Fibroblast of mammary gland (primary cell): ENCODE measurements at regions not wholly inside any gene's neighbourhood (a gene's known extent, or its start where the extent isn't known, plus 50 kb on each side); places are given as distances from the start of the nearest gene placed in this dataset.
"Not testable (repeated sequence)": the region's sequence is repeated elsewhere in the genome, so short reads cannot be mapped to it uniquely, and the experiment has no call there.

Experiments
- DNase-seq: peaks from one replicate; pipeline ENCODE4 v3.0.0-alpha.2; 2010; ENCODE audit warnings: low read depth
- H3K4me3 ChIP-seq: 2 replicates; pipeline ENCODE4 v1.5.1; 2011; ENCODE audit warnings: low read depth, mild to moderate bottlenecking, low read length, moderate library complexity; ENCODE audit not compliant: control insufficient read depth
- TF ChIP-seq, protein P1 (sequence below): conservative IDR thresholded peaks from 2 replicates; pipeline ENCODE4 v1.5.1; 2011; ENCODE audit warnings: low read depth, low read length, inconsistent platforms; ENCODE audit not compliant: control insufficient read depth, insufficient read depth

GRCh38 chr4:186979961-186980745 is 256.5 kb upstream of the FAT1 start:
- TF ChIP-seq, protein P1, sequence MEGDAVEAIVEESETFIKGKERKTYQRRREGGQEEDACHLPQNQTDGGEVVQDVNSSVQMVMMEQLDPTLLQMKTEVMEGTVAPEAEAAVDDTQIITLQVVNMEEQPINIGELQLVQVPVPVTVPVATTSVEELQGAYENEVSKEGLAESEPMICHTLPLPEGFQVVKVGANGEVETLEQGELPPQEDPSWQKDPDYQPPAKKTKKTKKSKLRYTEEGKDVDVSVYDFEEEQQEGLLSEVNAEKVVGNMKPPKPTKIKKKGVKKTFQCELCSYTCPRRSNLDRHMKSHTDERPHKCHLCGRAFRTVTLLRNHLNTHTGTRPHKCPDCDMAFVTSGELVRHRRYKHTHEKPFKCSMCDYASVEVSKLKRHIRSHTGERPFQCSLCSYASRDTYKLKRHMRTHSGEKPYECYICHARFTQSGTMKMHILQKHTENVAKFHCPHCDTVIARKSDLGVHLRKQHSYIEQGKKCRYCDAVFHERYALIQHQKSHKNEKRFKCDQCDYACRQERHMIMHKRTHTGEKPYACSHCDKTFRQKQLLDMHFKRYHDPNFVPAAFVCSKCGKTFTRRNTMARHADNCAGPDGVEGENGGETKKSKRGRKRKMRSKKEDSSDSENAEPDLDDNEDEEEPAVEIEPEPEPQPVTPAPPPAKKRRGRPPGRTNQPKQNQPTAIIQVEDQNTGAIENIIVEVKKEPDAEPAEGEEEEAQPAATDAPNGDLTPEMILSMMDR = no peak
- H3K4me3 ChIP-seq = no peak overlapping the region
- peak; percentile 11 for DNase-seq

GRCh38 chr4:186981161-186981560 is 257.5 kb upstream of the FAT1 start:
- TF ChIP-seq, protein P1 = no peak
- H3K4me3 ChIP-seq = no peak overlapping the region
- peak; percentile 15 for DNase-seq

GRCh38 chr4:186982160-186982559 is 258.5 kb upstream of the FAT1 start:
- no peak for DNase-seq
- TF ChIP-seq, protein P1 = no peak
- H3K4me3 ChIP-seq = no peak overlapping the region

GRCh38 chr4:186984105-186984644 is 260.5 kb upstream of the FAT1 start:
- no peak for DNase-seq
- no peak overlapping the region for H3K4me3 ChIP-seq
- TF ChIP-seq, protein P1 = no peak

- DNase-seq = no peak
Measured at GRCh38 chr4:186999686-187000085, 276.0 kb upstream of the FAT1 start.

DNA sequence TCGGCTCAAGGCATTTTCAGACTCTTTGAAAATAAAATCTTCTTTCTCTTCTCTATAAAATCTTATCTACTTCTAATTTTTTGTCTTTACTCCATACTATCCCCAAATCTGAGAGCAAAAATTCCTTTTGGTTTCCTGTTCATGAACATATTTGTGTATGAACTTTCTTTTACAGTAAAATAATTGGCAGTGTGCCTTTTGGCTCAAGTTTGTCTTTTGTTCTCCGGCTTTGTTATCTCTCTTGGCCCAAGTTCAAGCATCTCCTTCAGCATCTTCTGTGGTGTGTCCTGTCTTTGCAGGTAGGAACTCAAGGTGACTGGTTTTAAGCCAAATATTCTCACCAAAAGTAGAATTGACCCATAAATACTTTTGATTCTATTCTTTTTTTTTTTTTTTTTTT is 276.6 kb upstream of the FAT1 start:
- H3K4me3 ChIP-seq = no peak overlapping the region
- TF ChIP-seq, protein P1 = no peak
- no peak for DNase-seq

More at GRCh38 chr4:186999686-187000085, 276.0 kb upstream of the FAT1 start:
- H3K4me3 ChIP-seq = no peak overlapping the region
- TF ChIP-seq, protein P1 = no peak

- DNase-seq, H3K4me3 ChIP-seq: not testable (repeated sequence)
Measured at GRCh38 chr4:187002133-187002532, 278.5 kb upstream of the FAT1 start.
